Panc1 (cell line): ENCODE measurements at regions not wholly inside any gene's neighbourhood (a gene's known extent, or its start where the extent isn't known, plus 50 kb on each side); places are given as distances from the start of the nearest gene placed in this dataset.
"Not testable (repeated sequence)": the region's sequence is repeated elsewhere in the genome, so short reads cannot be mapped to it uniquely, and the experiment has no call there.

ENCODE experiments used
- TF ChIP-seq, protein P1 (sequence below): fragments of 450-650 bp; IDR thresholded peaks from 2 replicates; pipeline ENCODE4 v1.5.1; 2017; ENCODE audit warnings: mild to moderate bottlenecking
- TF ChIP-seq, protein P2 (sequence below), 2 experiments: IDR thresholded peaks; 2 replicates each; pipeline ENCODE4 v1.6.1; 2011 to 2012; ENCODE audit warnings: low read depth in 2 of 2, control low read depth in 1 of 2, low read length in 1 of 2, mild to moderate bottlenecking in 1 of 2, moderate library complexity in 1 of 2; ENCODE audit not compliant: insufficient read depth in 1 of 2

DNA sequence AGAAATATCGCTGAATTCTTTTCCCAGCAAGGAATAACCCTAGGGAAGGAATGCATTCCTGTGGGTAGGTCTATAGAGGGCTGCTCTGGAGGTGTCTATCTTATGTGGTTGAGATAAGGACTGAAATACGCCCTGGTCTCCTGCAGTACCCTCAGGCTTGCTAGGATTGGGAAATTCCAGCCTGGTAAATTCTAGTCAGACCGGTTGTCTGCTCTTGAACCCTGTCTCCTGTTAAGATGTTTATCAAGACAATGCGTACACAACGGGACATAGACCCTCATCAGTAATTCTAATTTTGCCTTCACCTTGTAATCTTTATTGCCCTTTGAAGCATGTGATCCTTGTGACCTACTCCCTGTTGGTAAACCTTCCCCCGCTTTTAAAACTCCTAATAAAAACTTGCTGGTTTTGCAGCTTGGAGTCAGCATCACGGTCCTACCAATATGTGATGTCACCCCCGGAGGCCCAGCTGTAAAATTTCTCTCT lies 51.2 kb upstream of the EDIL3 start:
- TF ChIP-seq, protein P1, sequence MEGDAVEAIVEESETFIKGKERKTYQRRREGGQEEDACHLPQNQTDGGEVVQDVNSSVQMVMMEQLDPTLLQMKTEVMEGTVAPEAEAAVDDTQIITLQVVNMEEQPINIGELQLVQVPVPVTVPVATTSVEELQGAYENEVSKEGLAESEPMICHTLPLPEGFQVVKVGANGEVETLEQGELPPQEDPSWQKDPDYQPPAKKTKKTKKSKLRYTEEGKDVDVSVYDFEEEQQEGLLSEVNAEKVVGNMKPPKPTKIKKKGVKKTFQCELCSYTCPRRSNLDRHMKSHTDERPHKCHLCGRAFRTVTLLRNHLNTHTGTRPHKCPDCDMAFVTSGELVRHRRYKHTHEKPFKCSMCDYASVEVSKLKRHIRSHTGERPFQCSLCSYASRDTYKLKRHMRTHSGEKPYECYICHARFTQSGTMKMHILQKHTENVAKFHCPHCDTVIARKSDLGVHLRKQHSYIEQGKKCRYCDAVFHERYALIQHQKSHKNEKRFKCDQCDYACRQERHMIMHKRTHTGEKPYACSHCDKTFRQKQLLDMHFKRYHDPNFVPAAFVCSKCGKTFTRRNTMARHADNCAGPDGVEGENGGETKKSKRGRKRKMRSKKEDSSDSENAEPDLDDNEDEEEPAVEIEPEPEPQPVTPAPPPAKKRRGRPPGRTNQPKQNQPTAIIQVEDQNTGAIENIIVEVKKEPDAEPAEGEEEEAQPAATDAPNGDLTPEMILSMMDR = not testable (repeated sequence)
- TF ChIP-seq, protein P2, sequence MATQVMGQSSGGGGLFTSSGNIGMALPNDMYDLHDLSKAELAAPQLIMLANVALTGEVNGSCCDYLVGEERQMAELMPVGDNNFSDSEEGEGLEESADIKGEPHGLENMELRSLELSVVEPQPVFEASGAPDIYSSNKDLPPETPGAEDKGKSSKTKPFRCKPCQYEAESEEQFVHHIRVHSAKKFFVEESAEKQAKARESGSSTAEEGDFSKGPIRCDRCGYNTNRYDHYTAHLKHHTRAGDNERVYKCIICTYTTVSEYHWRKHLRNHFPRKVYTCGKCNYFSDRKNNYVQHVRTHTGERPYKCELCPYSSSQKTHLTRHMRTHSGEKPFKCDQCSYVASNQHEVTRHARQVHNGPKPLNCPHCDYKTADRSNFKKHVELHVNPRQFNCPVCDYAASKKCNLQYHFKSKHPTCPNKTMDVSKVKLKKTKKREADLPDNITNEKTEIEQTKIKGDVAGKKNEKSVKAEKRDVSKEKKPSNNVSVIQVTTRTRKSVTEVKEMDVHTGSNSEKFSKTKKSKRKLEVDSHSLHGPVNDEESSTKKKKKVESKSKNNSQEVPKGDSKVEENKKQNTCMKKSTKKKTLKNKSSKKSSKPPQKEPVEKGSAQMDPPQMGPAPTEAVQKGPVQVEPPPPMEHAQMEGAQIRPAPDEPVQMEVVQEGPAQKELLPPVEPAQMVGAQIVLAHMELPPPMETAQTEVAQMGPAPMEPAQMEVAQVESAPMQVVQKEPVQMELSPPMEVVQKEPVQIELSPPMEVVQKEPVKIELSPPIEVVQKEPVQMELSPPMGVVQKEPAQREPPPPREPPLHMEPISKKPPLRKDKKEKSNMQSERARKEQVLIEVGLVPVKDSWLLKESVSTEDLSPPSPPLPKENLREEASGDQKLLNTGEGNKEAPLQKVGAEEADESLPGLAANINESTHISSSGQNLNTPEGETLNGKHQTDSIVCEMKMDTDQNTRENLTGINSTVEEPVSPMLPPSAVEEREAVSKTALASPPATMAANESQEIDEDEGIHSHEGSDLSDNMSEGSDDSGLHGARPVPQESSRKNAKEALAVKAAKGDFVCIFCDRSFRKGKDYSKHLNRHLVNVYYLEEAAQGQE (IDR thresholded peaks at IDR 0.05; ENCODE audit: insufficient read depth in 1 of 2, low read depth in 2 of 2, low read length in 1 of 2) = not testable (repeated sequence)
